Smooth muscle cell (in vitro differentiated cells): ENCODE measurements at regions not wholly inside any gene's neighbourhood (a gene's known extent, or its start where the extent isn't known, plus 50 kb on each side); places are given as distances from the start of the nearest gene placed in this dataset.

ENCODE experiments used
- DNase-seq: peaks from one replicate; lab custom pipeline; 2025; ENCODE audit not compliant: unreplicated experiment; lab: John Stamatoyannopoulos, UW
- H2AFZ ChIP-seq: fragments of 200-600 bp; sonication (generic); 2 replicates; pipeline ENCODE4 v1.6.0; 2016; ENCODE audit warnings: antibody characterized with exemption, low read depth, mild to moderate bottlenecking
- H3F3A ChIP-seq: fragments of 200-600 bp; sonication (generic); 2 replicates; pipeline ENCODE4 v1.6.0; 2017; ENCODE audit warnings: antibody characterized with exemption, low read depth
- H3K27ac ChIP-seq: fragments of 200-600 bp; sonication (generic); 2 replicates; pipeline ENCODE4 v1.5.1; 2016; ENCODE audit warnings: low read depth, mild to moderate bottlenecking
- H3K27me3 ChIP-seq: fragments of 200-600 bp; sonication (generic); 2 replicates; pipeline ENCODE4 v1.6.1; 2016; ENCODE audit warnings: low read depth, mild to moderate bottlenecking
- H3K36me3 ChIP-seq: fragments of 200-600 bp; sonication (generic); 2 replicates; pipeline ENCODE4 v1.5.1; 2016; ENCODE audit warnings: low read depth
- H3K4me1 ChIP-seq: fragments of 200-600 bp; sonication (generic); 2 replicates; pipeline ENCODE4 v1.5.1; 2016; ENCODE audit warnings: low read depth
- H3K4me2 ChIP-seq: fragments of 200-600 bp; sonication (generic); 2 replicates; pipeline ENCODE4 v1.6.0; 2016; ENCODE audit warnings: mild to moderate bottlenecking
- H3K4me3 ChIP-seq: fragments of 200-600 bp; sonication (generic); 2 replicates; pipeline ENCODE4 v1.5.1; 2016; ENCODE audit warnings: mild to moderate bottlenecking
- H3K79me2 ChIP-seq: fragments of 200-600 bp; sonication (generic); 2 replicates; pipeline ENCODE4 v1.6.0; 2016; ENCODE audit warnings: low read depth, mild to moderate bottlenecking
- H3K9ac ChIP-seq: fragments of 200-600 bp; sonication (generic); 2 replicates; pipeline ENCODE4 v1.6.0; 2016; ENCODE audit warnings: low read depth
- H3K9me3 ChIP-seq: fragments of 200-600 bp; sonication (generic); replicated peaks from 2 replicates; pipeline ENCODE4 v1.5.1; 2016; ENCODE audit warnings: low read depth
- H4K20me1 ChIP-seq: fragments of 200-600 bp; sonication (generic); 2 replicates; pipeline ENCODE4 v1.6.0; 2016; ENCODE audit warnings: low read depth
- WGBS: methylation state at CpG from one replicate; pipeline ENCODE4 v1.1.7; 2016; ENCODE audit warnings: low lambda C conversion rate; 5-methylcytosine and 5-hydroxymethylcytosine counted together
- TF ChIP-seq, protein P1 (sequence below): fragments of 200-600 bp; sonication (generic); IDR thresholded peaks from 2 replicates; pipeline ENCODE4 v1.5.1; 2017; ENCODE audit warnings: borderline replicate concordance, mild to moderate bottlenecking, antibody characterized with exemption; ENCODE audit not compliant: insufficient read depth, poor library complexity, severe bottlenecking

DNA sequence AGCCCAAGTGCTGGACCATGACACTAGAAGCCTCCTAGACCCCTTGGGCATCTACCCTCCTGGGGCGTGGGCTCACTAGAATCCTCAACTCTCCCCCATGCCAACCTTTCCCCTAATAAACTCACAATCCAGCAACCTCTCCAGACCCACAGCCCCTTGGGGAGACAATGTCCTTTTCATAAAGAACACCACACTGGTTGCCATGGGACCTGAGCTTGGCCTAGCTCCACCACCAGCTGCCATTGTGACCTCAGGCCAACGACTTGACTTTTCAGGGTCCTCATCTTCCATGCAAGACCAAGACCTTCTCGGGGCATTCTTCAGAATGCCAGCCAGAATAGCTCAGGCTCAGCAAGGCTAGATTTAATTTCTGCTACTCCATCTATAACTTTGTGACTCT is 128.1 kb upstream of the NPAS2 start:
- H3K4me1 ChIP-seq, result no peaks in the 10 kb centered on the region

DNA sequence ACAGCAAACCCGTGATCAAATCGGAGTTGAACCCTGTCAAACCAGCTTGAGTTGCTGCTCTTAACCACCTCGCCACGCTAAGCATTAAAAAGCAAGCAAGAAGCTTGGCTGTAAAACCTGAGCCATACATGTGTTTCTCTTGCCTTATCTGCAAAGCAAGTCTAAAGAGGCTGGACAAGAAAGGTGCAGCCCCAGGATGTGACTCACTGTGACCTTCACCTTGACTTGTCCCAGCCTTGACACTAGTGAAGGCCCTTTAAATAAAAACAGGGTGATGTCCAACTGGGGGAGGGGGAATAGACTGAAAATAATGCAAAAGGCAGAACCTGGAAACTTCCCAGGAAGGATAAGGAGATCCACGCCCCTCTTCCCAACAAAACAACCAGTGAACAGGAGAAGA is 127.6 kb upstream of the NPAS2 start:
- DNase-seq, result no peak
- WGBS, result 82% methylated on average over 5 of the region's 5 CpGs

More for the DNA sequence above, 128.1 kb upstream of the NPAS2 start:
- Histone ChIP-seq H3K27me3 (no peaks in the 10 kb centered on the region), H3F3A (no peaks in the 10 kb centered on the region), H3K27ac (no peak overlapping the region), H3K9me3 (no peaks in the 10 kb centered on the region), H3K4me3 (no peak overlapping the region), H4K20me1 (no peaks in the 10 kb centered on the region), H3K79me2 (no peaks in the 10 kb centered on the region), H3K9ac (no peak overlapping the region), H3K4me2 (no peak overlapping the region), H2AFZ (no peak overlapping the region), H3K36me3 (no peaks in the 10 kb centered on the region)
- TF ChIP-seq, protein P1, sequence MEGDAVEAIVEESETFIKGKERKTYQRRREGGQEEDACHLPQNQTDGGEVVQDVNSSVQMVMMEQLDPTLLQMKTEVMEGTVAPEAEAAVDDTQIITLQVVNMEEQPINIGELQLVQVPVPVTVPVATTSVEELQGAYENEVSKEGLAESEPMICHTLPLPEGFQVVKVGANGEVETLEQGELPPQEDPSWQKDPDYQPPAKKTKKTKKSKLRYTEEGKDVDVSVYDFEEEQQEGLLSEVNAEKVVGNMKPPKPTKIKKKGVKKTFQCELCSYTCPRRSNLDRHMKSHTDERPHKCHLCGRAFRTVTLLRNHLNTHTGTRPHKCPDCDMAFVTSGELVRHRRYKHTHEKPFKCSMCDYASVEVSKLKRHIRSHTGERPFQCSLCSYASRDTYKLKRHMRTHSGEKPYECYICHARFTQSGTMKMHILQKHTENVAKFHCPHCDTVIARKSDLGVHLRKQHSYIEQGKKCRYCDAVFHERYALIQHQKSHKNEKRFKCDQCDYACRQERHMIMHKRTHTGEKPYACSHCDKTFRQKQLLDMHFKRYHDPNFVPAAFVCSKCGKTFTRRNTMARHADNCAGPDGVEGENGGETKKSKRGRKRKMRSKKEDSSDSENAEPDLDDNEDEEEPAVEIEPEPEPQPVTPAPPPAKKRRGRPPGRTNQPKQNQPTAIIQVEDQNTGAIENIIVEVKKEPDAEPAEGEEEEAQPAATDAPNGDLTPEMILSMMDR, result no peak
- WGBS, result 89% methylated on average over 3 of the region's 3 CpGs
- no peak for DNase-seq

DNA sequence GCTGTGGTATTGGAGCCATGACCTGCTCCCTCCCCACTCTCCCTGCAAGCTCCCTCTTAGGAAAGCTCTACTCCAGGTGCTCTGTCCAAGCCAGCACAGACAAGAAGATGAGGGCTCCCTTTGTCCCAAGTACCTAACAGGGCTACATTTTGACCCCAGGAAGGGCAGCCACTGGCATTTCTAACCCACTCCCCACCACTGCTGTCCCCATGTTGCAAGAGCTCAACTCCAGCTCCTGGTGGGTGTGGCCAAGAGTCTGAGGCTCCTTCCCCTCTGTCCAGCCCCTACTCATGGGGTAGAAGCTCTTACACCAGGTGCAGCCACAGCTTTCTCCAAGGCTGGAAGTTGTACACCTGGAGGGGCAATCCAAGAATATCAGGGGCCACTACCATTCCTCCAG is 127.0 kb upstream of the NPAS2 start:
- Histone ChIP-seq H3K27ac (no peak overlapping the region), H3K4me2 (no peak overlapping the region), H3K9me3 (no peaks in the 10 kb centered on the region), H3F3A (no peaks in the 10 kb centered on the region), H3K4me1 (no peaks in the 10 kb centered on the region), H3K27me3 (no peaks in the 10 kb centered on the region), H2AFZ (no peak overlapping the region), H3K4me3 (no peak overlapping the region), H3K79me2 (no peaks in the 10 kb centered on the region), H3K9ac (no peak overlapping the region), H4K20me1 (no peaks in the 10 kb centered on the region), H3K36me3 (no peaks in the 10 kb centered on the region)
- no peak for DNase-seq
- TF ChIP-seq, protein P1, result no peak

More for the DNA sequence above, 127.6 kb upstream of the NPAS2 start:
- no peak overlapping the region for H3K4me2 ChIP-seq
- H4K20me1 ChIP-seq, result no peaks in the 10 kb centered on the region
- no peaks in the 10 kb centered on the region for H3K27me3 ChIP-seq
- H3K9me3 ChIP-seq, result no peaks in the 10 kb centered on the region
- no peaks in the 10 kb centered on the region for H3F3A ChIP-seq
- H3K27ac ChIP-seq, result no peak overlapping the region
- H3K4me1 ChIP-seq, result no peaks in the 10 kb centered on the region
- H3K9ac ChIP-seq, result no peak overlapping the region
- no peaks in the 10 kb centered on the region for H3K79me2 ChIP-seq
- H3K4me3 ChIP-seq, result no peak overlapping the region
- H3K36me3 ChIP-seq, result no peaks in the 10 kb centered on the region
- H2AFZ ChIP-seq, result no peak overlapping the region
- TF ChIP-seq, protein P1, result no peak

GRCh38 chr2:100699131-100699530 is 120.8 kb upstream of the NPAS2 start:
- H3K9ac ChIP-seq, result no peak overlapping the region
- no peaks in the 10 kb centered on the region for H4K20me1 ChIP-seq
- TF ChIP-seq, protein P1, result no peak
- H3K36me3 ChIP-seq, result no peaks in the 10 kb centered on the region
- no peak overlapping the region for H3K27ac ChIP-seq
- 87% methylated on average over 5 of the region's 5 CpGs for WGBS
- no peak overlapping the region for H2AFZ ChIP-seq
- no peaks in the 10 kb centered on the region for H3K27me3 ChIP-seq
- no peaks in the 10 kb centered on the region for H3F3A ChIP-seq
- no peaks in the 10 kb centered on the region for H3K4me1 ChIP-seq
- H3K9me3 ChIP-seq, result no peaks in the 10 kb centered on the region
- no peak overlapping the region for H3K4me3 ChIP-seq
- DNase-seq, result no peak
- H3K79me2 ChIP-seq, result no peaks in the 10 kb centered on the region
- no peak overlapping the region for H3K4me2 ChIP-seq
